Stimulated activated CD4-positive, alpha-beta T cell treated with anti-CD3 and anti-CD28 coated beads, Interleukin-1b, Interleukin-23, amount 100 ng/mL, for 4 hours (primary cell): ENCODE measurements at regions not wholly inside any gene's neighbourhood (a gene's known extent, or its start where the extent isn't known, plus 50 kb on each side); places are given as distances from the start of the nearest gene placed in this dataset.

Source experiments
- DNase-seq, 2 donors: peaks; one replicate each; pipeline ENCODE4 v3.0.0-alpha.2; 2020; ENCODE audit warnings: low read depth in 2 of 2

- DNase-seq = no peak
Measured at GRCh38 chr1:222040955-222041354, 299.1 kb upstream of the DUSP10 start.

- no peak for DNase-seq
Measured at GRCh38 chr1:222040121-222040805, 298.4 kb upstream of the DUSP10 start.

- no peak for DNase-seq
Measured at GRCh38 chr1:222038971-222039370, 297.1 kb upstream of the DUSP10 start.

- DNase-seq = no peak
Measured at GRCh38 chr1:222037720-222038119, 295.8 kb upstream of the DUSP10 start.

GRCh38 chr1:222034790-222035189 is 292.9 kb upstream of the DUSP10 start:
- no peak for DNase-seq

GRCh38 chr1:222033450-222033849 is 291.6 kb upstream of the DUSP10 start:
- no peak for DNase-seq

GRCh38 chr1:222031318-222031717 is 289.4 kb upstream of the DUSP10 start:
- no peak for DNase-seq

GRCh38 chr1:222028676-222029075 is 286.8 kb upstream of the DUSP10 start:
- DNase-seq = no peak

GRCh38 chr1:222028116-222028515 is 286.2 kb upstream of the DUSP10 start:
- no peak for DNase-seq

- no peak for DNase-seq
Measured at GRCh38 chr1:222026280-222026679, 284.4 kb upstream of the DUSP10 start.

- DNase-seq = no peak
Measured at GRCh38 chr1:222023025-222023424, 281.1 kb upstream of the DUSP10 start.

- no peak for DNase-seq
Measured at GRCh38 chr1:222021129-222021528, 279.2 kb upstream of the DUSP10 start.

GRCh38 chr1:222020553-222020952 is 278.7 kb upstream of the DUSP10 start:
- DNase-seq = no peak

- DNase-seq = no peak
Measured at GRCh38 chr1:222019029-222019428, 277.1 kb upstream of the DUSP10 start.

GRCh38 chr1:222018041-222018440 is 276.2 kb upstream of the DUSP10 start:
- DNase-seq = no peak

- DNase-seq = no peak
Measured at GRCh38 chr1:222015686-222016085, 273.8 kb upstream of the DUSP10 start.

GRCh38 chr1:222014001-222014400 is 272.1 kb upstream of the DUSP10 start:
- DNase-seq = no peak

- DNase-seq = no peak
Measured at GRCh38 chr1:222012816-222013215, 270.9 kb upstream of the DUSP10 start.

GRCh38 chr1:222010306-222010705 is 268.4 kb upstream of the DUSP10 start:
- no peak for DNase-seq

- no peak for DNase-seq
Measured at GRCh38 chr1:222009105-222009730, 267.3 kb upstream of the DUSP10 start.

GRCh38 chr1:222006715-222007114 is 264.8 kb upstream of the DUSP10 start:
- DNase-seq = no peak

GRCh38 chr1:222004784-222005183 is 262.9 kb upstream of the DUSP10 start:
- DNase-seq = no peak

GRCh38 chr1:222004034-222004433 is 262.1 kb upstream of the DUSP10 start:
- DNase-seq = no peak

GRCh38 chr1:222002503-222002902 is 260.6 kb upstream of the DUSP10 start:
- no peak for DNase-seq
